ENCODE measurements at regions not wholly inside any gene's neighbourhood (a gene's known extent, or its start where the extent isn't known, plus 50 kb on each side); places are given as distances from the start of the nearest gene placed in this dataset.

- Histone ChIP-seq H3K4me3 (ENCODE audit: control extremely low read depth in 1 of 5, extremely low read depth in 1 of 5, insufficient read depth in 1 of 5, low read depth in 2 of 5, low read length in 4 of 5) (no peak overlapping the region), H3K9ac (ENCODE audit: low read length) (no peak overlapping the region), H3K27ac (ENCODE audit: low read length in 2 of 2) (no peak overlapping the region), H2AFZ (ENCODE audit: insufficient read depth, low read depth, low read length, poor library complexity, severe bottlenecking) (no peak overlapping the region), H4K20me1 (ENCODE audit: control insufficient read depth, insufficient read depth, low read length, poor library complexity, severe bottlenecking) (no peaks in the 10 kb centered on the region), H3K27me3 (replicated peaks in 1 of 4; ENCODE audit: control extremely low read depth in 1 of 4, control insufficient read depth in 3 of 4, insufficient read depth in 4 of 4, low read length in 3 of 4) (no peaks in the 10 kb centered on the region), H3K4me1 (ENCODE audit: control insufficient read depth in 2 of 2, insufficient read depth in 2 of 2, low read length in 2 of 2) (no peaks in the 10 kb centered on the region), H3K9me3 (ENCODE audit: control extremely low read depth in 1 of 3, control insufficient read depth in 2 of 3, insufficient read depth in 1 of 3, low read length in 2 of 3) (peaks cover 0 to 8% (median 0%) of the 10 kb centered on the region in 3 donors), H3K4me2 (replicated peaks; ENCODE audit: low read depth, low read length, poor library complexity, severe bottlenecking) (no peak overlapping the region), H3K36me3 (replicated peaks in 1 of 2; ENCODE audit: control extremely low read depth in 1 of 2, control insufficient read depth in 1 of 2, extremely low read depth in 1 of 2, insufficient read depth in 2 of 2, low read length in 1 of 2) (no peaks in the 10 kb centered on the region), H3K79me2 (ENCODE audit: control insufficient read depth, insufficient read depth, low read length) (no peaks in the 10 kb centered on the region)
- ATAC-seq (ENCODE audit: low read depth) (no peak), DNase-seq (no peak)
- no peak overlapping the region for H3K27ac Mint-ChIP-seq
- no peaks in the 10 kb centered on the region for H3K9me3 Mint-ChIP-seq (ENCODE audit: insufficient read depth)
- intact Hi-C loops (cut with micrococcal nuclease) = no loop called here
- CTCF ChIA-PET = no interaction called here
- no peak for TF ChIP-seq EZH2 (IDR thresholded peaks at IDR 0.05; ENCODE audit: borderline replicate concordance, insufficient read depth, low read depth, low read length, poor library complexity, severe bottlenecking)
- TF ChIP-seq CTCF (IDR thresholded peaks at IDR 0.05) = no peak
- POLR2A ChIA-PET = no interaction called here
- peaks cover 8% of the 10 kb centered on the region for H3K4me1 Mint-ChIP-seq
- 93% methylated on average over 4 of the region's 6 CpGs for WGBS (ENCODE audit: insufficient coverage)
- H3K4me3 Mint-ChIP-seq = no peak overlapping the region
- peaks cover 3% of the 10 kb centered on the region for H3K27me3 Mint-ChIP-seq
Observed at GRCh38 chr7:41135511-41135910, 567.4 kb downstream of the INHBA start.

GRCh38 chr7:41134300-41135255 lies 568.3 kb downstream of the INHBA start:
- Histone ChIP-seq H3K36me3 (replicated peaks in 1 of 2; ENCODE audit: control extremely low read depth in 1 of 2, control insufficient read depth in 1 of 2, extremely low read depth in 1 of 2, insufficient read depth in 2 of 2, low read length in 1 of 2) (no peaks in the 10 kb centered on the region), H3K9ac (ENCODE audit: low read length) (no peak overlapping the region), H3K27ac (ENCODE audit: low read length in 2 of 2) (no peak overlapping the region), H3K4me1 (ENCODE audit: control insufficient read depth in 2 of 2, insufficient read depth in 2 of 2, low read length in 2 of 2) (no peaks in the 10 kb centered on the region), H3K4me3 (ENCODE audit: control extremely low read depth in 1 of 5, extremely low read depth in 1 of 5, insufficient read depth in 1 of 5, low read depth in 2 of 5, low read length in 4 of 5) (no peak overlapping the region), H3K79me2 (ENCODE audit: control insufficient read depth, insufficient read depth, low read length) (no peaks in the 10 kb centered on the region), H3K4me2 (replicated peaks; ENCODE audit: low read depth, low read length, poor library complexity, severe bottlenecking) (no peak overlapping the region), H3K27me3 (replicated peaks in 1 of 4; ENCODE audit: control extremely low read depth in 1 of 4, control insufficient read depth in 3 of 4, insufficient read depth in 4 of 4, low read length in 3 of 4) (no peaks in the 10 kb centered on the region), H2AFZ (ENCODE audit: insufficient read depth, low read depth, low read length, poor library complexity, severe bottlenecking) (no peak overlapping the region), H3K9me3 (ENCODE audit: control extremely low read depth in 1 of 3, control insufficient read depth in 2 of 3, insufficient read depth in 1 of 3, low read length in 2 of 3) (peaks cover 0 to 8% (median 0%) of the 10 kb centered on the region in 3 donors), H4K20me1 (ENCODE audit: control insufficient read depth, insufficient read depth, low read length, poor library complexity, severe bottlenecking) (no peaks in the 10 kb centered on the region)
- Mint-ChIP-seq H3K27ac (no peak overlapping the region), H3K27me3 (peaks cover 3% of the 10 kb centered on the region), H3K4me3 (no peak overlapping the region), H3K9me3 (ENCODE audit: insufficient read depth) (no peaks in the 10 kb centered on the region), H3K4me1 (peaks cover 8% of the 10 kb centered on the region)
- POLR2A ChIA-PET = no interaction called here
- WGBS (ENCODE audit: insufficient coverage) = 17% methylated on average over 2 of the region's 3 CpGs
- intact Hi-C loops (cut with micrococcal nuclease) = no loop called here
- ATAC-seq (ENCODE audit: low read depth) = no peak
- CTCF ChIA-PET = no interaction called here
- TF ChIP-seq CTCF (IDR thresholded peaks at IDR 0.05) (no peak), EZH2 (IDR thresholded peaks at IDR 0.05; ENCODE audit: borderline replicate concordance, insufficient read depth, low read depth, low read length, poor library complexity, severe bottlenecking) (no peak)
- no peak for DNase-seq
